ENCODE measurements at regions not wholly inside any gene's neighbourhood (a gene's known extent, or its start where the extent isn't known, plus 50 kb on each side); places are given as distances from the start of the nearest gene placed in this dataset.

DNA sequence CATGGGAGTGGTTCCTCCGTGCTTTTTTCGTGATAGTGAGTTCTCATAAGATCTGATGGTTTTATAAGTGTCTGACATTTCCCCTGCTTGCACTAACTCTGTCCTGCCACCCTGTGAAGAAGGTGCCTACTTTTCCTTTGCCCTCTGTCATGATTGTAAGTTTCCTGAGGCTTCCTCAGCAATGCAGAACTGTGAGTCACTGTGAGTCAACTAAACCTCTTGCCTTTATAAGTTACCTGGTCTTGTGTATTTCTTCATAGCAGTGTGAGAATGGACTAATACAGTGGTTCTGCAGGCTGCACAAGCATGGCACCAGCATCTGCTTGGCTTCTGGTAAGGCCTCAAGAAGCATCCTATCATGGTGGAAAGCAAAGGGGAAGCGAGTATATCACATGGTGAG lies 1144.6 kb downstream of the SORCS3 start:
- DNase-seq, result no peak
- Histone ChIP-seq H3K9me3 (ENCODE audit: control insufficient read depth in 2 of 2, insufficient read depth in 1 of 2, low read depth in 1 of 2, low read length in 1 of 2) (peaks cover 0 to 3% of the 10 kb centered on the region in 2 donors), H3K4me1 (ENCODE audit: control insufficient read depth in 3 of 3, insufficient read depth in 2 of 3, low read depth in 1 of 3, low read length in 2 of 3) (no peaks in the 10 kb centered on the region), H3K27ac (ENCODE audit: low read depth in 1 of 3, low read length in 2 of 3) (no peak overlapping the region), H3K27me3 (ENCODE audit: control insufficient read depth in 3 of 3, insufficient read depth in 3 of 3, low read length in 3 of 3) (no peaks in the 10 kb centered on the region), H3K4me3 (ENCODE audit: low read depth in 1 of 3, low read length in 3 of 3) (no peak overlapping the region), H3K36me3 (ENCODE audit: control insufficient read depth in 3 of 3, insufficient read depth in 2 of 3, low read depth in 1 of 3, low read length in 3 of 3) (no peaks in the 10 kb centered on the region)
- FAIRE-seq, result no peak
- WGBS, 3 donors, result 45 to 54% (median 45%) methylated on average over 3 of the region's 3 CpGs

DNA sequence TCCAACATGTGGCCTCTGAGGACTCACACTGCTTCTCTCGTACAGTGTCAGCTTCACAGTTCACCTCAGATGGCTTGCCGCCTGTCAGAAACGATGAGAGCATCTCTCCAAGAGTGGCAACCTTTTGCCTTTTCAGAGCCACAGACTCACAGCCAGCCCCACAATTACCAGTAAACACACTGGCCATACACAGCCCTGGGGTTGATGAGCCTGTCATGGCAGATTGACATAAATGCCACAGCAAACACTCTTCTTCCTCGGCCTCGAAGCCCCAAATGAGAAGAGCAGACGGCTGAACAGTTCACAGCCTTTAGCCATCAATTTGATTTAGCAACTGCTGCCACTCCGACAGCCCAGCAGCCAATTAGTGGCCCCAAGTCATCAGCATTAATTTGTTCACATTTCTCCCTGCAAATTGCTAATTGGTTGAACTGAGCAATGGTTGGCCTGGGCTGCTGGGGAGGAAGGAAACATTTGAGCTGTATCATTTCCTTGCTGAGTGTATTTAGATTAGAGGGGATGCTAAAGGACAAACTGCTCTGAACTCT lies 1142.9 kb downstream of the SORCS3 start:
- Histone ChIP-seq H3K4me1 (ENCODE audit: control insufficient read depth in 3 of 3, insufficient read depth in 2 of 3, low read depth in 1 of 3, low read length in 2 of 3) (no peaks in the 10 kb centered on the region), H3K9me3 (ENCODE audit: control insufficient read depth in 2 of 2, insufficient read depth in 1 of 2, low read depth in 1 of 2, low read length in 1 of 2) (peaks cover 0 to 3% of the 10 kb centered on the region in 2 donors), H3K4me3 (ENCODE audit: low read depth in 1 of 3, low read length in 3 of 3) (no peak overlapping the region), H3K36me3 (ENCODE audit: control insufficient read depth in 3 of 3, insufficient read depth in 2 of 3, low read depth in 1 of 3, low read length in 3 of 3) (no peaks in the 10 kb centered on the region), H3K27me3 (ENCODE audit: control insufficient read depth in 3 of 3, insufficient read depth in 3 of 3, low read length in 3 of 3) (no peaks in the 10 kb centered on the region), H3K27ac (ENCODE audit: low read depth in 1 of 3, low read length in 2 of 3) (no peak overlapping the region)
- WGBS, 3 donors, result 75 to 88% (median 79%) methylated on average over 7 of the region's 7 CpGs
- no peak for FAIRE-seq
- DNase-seq, result no peak

GRCh38 chr10:105774881-105775280 lies 1133.8 kb downstream of the SORCS3 start:
- FAIRE-seq, result no peak
- Histone ChIP-seq H3K27ac (ENCODE audit: low read depth in 1 of 3, low read length in 2 of 3) (no peak overlapping the region), H3K9me3 (ENCODE audit: control insufficient read depth in 2 of 2, insufficient read depth in 1 of 2, low read depth in 1 of 2, low read length in 1 of 2) (no peaks in the 10 kb centered on the region), H3K36me3 (ENCODE audit: control insufficient read depth in 3 of 3, insufficient read depth in 2 of 3, low read depth in 1 of 3, low read length in 3 of 3) (no peaks in the 10 kb centered on the region), H3K27me3 (ENCODE audit: control insufficient read depth in 3 of 3, insufficient read depth in 3 of 3, low read length in 3 of 3) (no peaks in the 10 kb centered on the region), H3K4me1 (ENCODE audit: control insufficient read depth in 3 of 3, insufficient read depth in 2 of 3, low read depth in 1 of 3, low read length in 2 of 3) (no peaks in the 10 kb centered on the region), H3K4me3 (ENCODE audit: low read depth in 1 of 3, low read length in 3 of 3) (no peak overlapping the region)
- no peak for DNase-seq
- 31 to 37% (median 36%) methylated on average over 1 of the region's 1 CpG for WGBS, 3 donors

- whole genome bisulfite sequencing, 3 donors, result 37 to 49% (median 47%) methylated on average over 2 of the region's 2 CpGs
- H3K9me3 ChIP-seq (ENCODE audit: control insufficient read depth in 2 of 2, insufficient read depth in 1 of 2, low read depth in 1 of 2, low read length in 1 of 2), result no peaks in the 10 kb centered on the region
Observed at GRCh38 chr10:105774351-105774750, 1133.3 kb downstream of the SORCS3 start.

DNA sequence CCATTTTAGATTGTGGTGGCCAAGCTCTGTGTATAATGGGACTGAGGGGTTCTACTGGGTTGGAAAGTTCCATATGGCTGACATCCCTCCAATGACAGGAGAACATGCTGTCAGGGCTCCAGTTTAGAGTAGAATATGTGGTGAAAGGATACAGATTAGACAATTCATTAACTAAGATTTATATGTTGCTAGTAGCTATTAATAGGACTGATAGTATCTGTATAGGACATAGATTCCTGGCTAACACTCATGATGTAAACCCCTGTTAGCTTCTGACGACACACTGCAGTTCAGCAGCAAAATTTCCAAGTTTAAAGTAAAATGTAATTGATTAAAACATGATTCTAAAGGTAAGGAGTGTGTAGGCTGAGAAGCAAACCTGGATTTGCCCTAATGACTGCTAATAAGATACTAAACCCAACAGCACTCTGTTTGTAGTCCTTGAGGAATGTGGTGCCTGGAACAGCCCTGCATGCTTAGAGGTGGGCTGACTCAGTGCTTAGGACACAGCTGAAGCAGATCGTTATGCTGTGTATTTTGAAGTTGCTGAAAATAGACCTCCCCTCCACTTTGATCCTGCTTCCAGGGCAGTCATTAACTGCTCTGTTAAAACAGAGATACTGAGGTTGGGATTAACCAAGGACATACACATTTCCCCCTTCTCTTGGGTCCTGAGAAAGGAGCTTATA lies 1129.6 kb downstream of the SORCS3 start:
- DNase-seq (no peak), FAIRE-seq (no peak)
- Histone ChIP-seq H3K27me3 (ENCODE audit: control insufficient read depth in 3 of 3, insufficient read depth in 3 of 3, low read length in 3 of 3) (peaks cover 0 to 2% (median 0%) of the 10 kb centered on the region in 3 donors), H3K27ac (ENCODE audit: low read depth in 1 of 3, low read length in 2 of 3) (no peak overlapping the region), H3K9me3 (ENCODE audit: control insufficient read depth in 2 of 2, insufficient read depth in 1 of 2, low read depth in 1 of 2, low read length in 1 of 2) (no peaks in the 10 kb centered on the region), H3K4me1 (ENCODE audit: control insufficient read depth in 3 of 3, insufficient read depth in 2 of 3, low read depth in 1 of 3, low read length in 2 of 3) (no peaks in the 10 kb centered on the region), H3K36me3 (ENCODE audit: control insufficient read depth in 3 of 3, insufficient read depth in 2 of 3, low read depth in 1 of 3, low read length in 3 of 3) (no peaks in the 10 kb centered on the region), H3K4me3 (ENCODE audit: low read depth in 1 of 3, low read length in 3 of 3) (no peak overlapping the region)
- WGBS, 3 donors, result 18 to 32% (median 26%) methylated on average over 2 of the region's 2 CpGs

More at GRCh38 chr10:105774351-105774750, 1133.3 kb downstream of the SORCS3 start:
- no peaks in the 10 kb centered on the region for H3K36me3 ChIP-seq (ENCODE audit: control insufficient read depth in 3 of 3, insufficient read depth in 2 of 3, low read depth in 1 of 3, low read length in 3 of 3)
- DNase-seq, result no peak
- H3K4me3 ChIP-seq (ENCODE audit: low read depth in 1 of 3, low read length in 3 of 3), result no peak overlapping the region
- FAIRE-seq, result no peak
- H3K27ac ChIP-seq (ENCODE audit: low read depth in 1 of 3, low read length in 2 of 3), result no peak overlapping the region
- H3K4me1 ChIP-seq (ENCODE audit: control insufficient read depth in 3 of 3, insufficient read depth in 2 of 3, low read depth in 1 of 3, low read length in 2 of 3), result no peaks in the 10 kb centered on the region
- H3K27me3 ChIP-seq (ENCODE audit: control insufficient read depth in 3 of 3, insufficient read depth in 3 of 3, low read length in 3 of 3), result peaks cover 0 to under 1% (median 0%) of the 10 kb centered on the region in 3 donors

GRCh38 chr10:105769248-105770184 lies 1128.4 kb downstream of the SORCS3 start:
- Histone ChIP-seq H3K9me3 (ENCODE audit: control insufficient read depth in 2 of 2, insufficient read depth in 1 of 2, low read depth in 1 of 2, low read length in 1 of 2) (no peaks in the 10 kb centered on the region), H3K36me3 (ENCODE audit: control insufficient read depth in 3 of 3, insufficient read depth in 2 of 3, low read depth in 1 of 3, low read length in 3 of 3) (no peaks in the 10 kb centered on the region), H3K4me1 (ENCODE audit: control insufficient read depth in 3 of 3, insufficient read depth in 2 of 3, low read depth in 1 of 3, low read length in 2 of 3) (no peaks in the 10 kb centered on the region), H3K27me3 (ENCODE audit: control insufficient read depth in 3 of 3, insufficient read depth in 3 of 3, low read length in 3 of 3) (peaks cover 0 to 2% (median 0%) of the 10 kb centered on the region in 3 donors), H3K4me3 (ENCODE audit: low read depth in 1 of 3, low read length in 3 of 3) (no peak overlapping the region), H3K27ac (ENCODE audit: low read depth in 1 of 3, low read length in 2 of 3) (no peak overlapping the region)
- no peak for FAIRE-seq
- no peak for DNase-seq
- WGBS, 3 donors, result 39 to 44% (median 39%) methylated on average over 6 of the region's 6 CpGs

DNA sequence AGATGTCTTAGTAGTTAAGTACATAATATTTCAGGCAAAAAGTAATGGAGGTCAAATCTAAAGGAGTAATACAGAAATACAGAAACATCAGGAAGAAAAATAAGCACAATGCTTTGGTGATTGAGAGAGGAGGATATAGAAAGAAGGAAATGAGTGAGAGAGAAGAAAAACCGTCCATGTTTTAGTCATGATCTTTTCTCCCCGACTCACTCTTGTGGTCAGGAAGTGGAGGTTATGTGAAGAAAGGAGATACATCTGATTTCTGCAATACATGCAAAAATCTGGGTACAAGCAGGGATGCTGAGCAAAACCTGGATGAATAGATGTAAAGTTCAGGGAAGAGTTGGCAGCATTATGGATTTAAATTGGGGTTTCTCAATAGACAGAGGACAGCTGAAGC lies 1122.5 kb downstream of the SORCS3 start:
- H3K4me1 ChIP-seq (ENCODE audit: control insufficient read depth in 3 of 3, insufficient read depth in 2 of 3, low read depth in 1 of 3, low read length in 2 of 3), result no peaks in the 10 kb centered on the region
- FAIRE-seq (no peak), DNase-seq (no peak)
- 64 to 75% (median 73%) methylated on average over 2 of the region's 2 CpGs for WGBS, 3 donors
- H3K27ac ChIP-seq (ENCODE audit: low read depth in 1 of 3, low read length in 2 of 3), result no peak overlapping the region
- H3K27me3 ChIP-seq (ENCODE audit: control insufficient read depth in 3 of 3, insufficient read depth in 3 of 3, low read length in 3 of 3), result no peaks in the 10 kb centered on the region
- H3K36me3 ChIP-seq (ENCODE audit: control insufficient read depth in 3 of 3, insufficient read depth in 2 of 3, low read depth in 1 of 3, low read length in 3 of 3), result no peaks in the 10 kb centered on the region
- no peaks in the 10 kb centered on the region for H3K9me3 ChIP-seq (ENCODE audit: control insufficient read depth in 2 of 2, insufficient read depth in 1 of 2, low read depth in 1 of 2, low read length in 1 of 2)
- no peak overlapping the region for H3K4me3 ChIP-seq (ENCODE audit: low read depth in 1 of 3, low read length in 3 of 3)

DNA sequence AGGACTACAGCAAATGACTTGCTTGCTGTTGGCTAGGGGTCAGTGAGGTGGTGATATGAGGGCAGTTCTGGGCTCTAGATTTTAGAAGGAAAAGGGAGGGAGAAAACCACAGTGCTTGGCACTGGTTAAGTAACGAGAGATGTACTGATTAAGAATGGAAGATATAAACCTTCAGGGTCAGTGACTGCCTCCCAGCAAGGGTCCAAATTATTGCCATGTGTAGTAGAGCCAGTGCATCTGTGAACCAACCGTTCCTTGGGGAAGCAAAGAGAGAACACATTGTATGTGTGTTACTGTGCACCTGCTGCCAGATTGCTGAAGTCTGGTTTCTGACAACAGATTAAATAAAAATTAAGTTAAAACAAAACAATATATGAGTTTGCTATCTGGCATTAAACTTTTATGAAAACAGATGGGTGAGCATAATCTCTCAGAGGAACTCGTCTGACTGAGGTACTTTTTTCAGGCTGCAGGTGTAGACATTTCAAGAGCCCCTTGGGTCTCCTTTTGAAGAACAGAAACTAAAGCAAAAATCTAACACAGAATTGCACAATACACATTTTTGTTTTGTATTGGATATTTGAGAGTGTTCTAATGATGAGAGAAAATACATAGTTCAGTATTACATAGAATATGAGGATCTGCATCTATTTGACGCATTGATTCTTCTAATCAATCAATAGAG lies 1120.6 kb downstream of the SORCS3 start:
- H3K4me3 ChIP-seq (ENCODE audit: low read depth in 1 of 3, low read length in 3 of 3), result no peak overlapping the region
- H3K4me1 ChIP-seq (ENCODE audit: control insufficient read depth in 3 of 3, insufficient read depth in 2 of 3, low read depth in 1 of 3, low read length in 2 of 3), result no peaks in the 10 kb centered on the region
- H3K27ac ChIP-seq (ENCODE audit: low read depth in 1 of 3, low read length in 2 of 3), result no peak overlapping the region
- no peaks in the 10 kb centered on the region for H3K27me3 ChIP-seq (ENCODE audit: control insufficient read depth in 3 of 3, insufficient read depth in 3 of 3, low read length in 3 of 3)
- DNase-seq (no peak), FAIRE-seq (no peak)
- H3K36me3 ChIP-seq (ENCODE audit: control insufficient read depth in 3 of 3, insufficient read depth in 2 of 3, low read depth in 1 of 3, low read length in 3 of 3), result no peaks in the 10 kb centered on the region
- WGBS, 3 donors, result 64 to 70% (median 66%) methylated on average over 4 of the region's 4 CpGs
- no peaks in the 10 kb centered on the region for H3K9me3 ChIP-seq (ENCODE audit: control insufficient read depth in 2 of 2, insufficient read depth in 1 of 2, low read depth in 1 of 2, low read length in 1 of 2)
